ENCODE measurements at regions not wholly inside any gene's neighbourhood (a gene's known extent, or its start where the extent isn't known, plus 50 kb on each side); places are given as distances from the start of the nearest gene placed in this dataset.

DNA sequence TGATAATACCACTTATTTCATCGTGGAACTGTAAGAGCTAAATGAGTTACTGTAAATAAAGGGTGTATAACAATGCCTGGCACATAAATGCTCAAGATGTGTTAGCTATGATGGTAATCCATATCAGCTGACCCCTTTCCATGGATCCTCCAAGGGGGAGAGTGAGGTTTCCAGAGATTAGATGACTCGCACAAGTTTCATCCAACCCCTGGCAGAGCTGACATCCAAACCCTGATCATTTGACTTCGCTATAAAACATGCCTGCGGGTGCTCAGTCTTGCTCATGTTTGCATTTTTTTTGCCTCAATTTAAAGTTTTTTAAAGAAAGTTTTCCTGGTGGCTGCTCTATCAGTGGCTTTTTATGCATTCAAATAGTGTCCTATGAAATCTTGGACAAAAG lies 145.7 kb upstream of the SMIM23 start:
- Histone ChIP-seq H3K9ac (replicated peaks in 1 of 4; ENCODE audit: extremely low read depth in 1 of 4, low read depth in 3 of 4, low read length in 3 of 4) (no peak overlapping the region), H3K4me3 (ENCODE audit: extremely low read depth in 1 of 4, insufficient read depth in 2 of 4, low read depth in 3 of 4, low read length in 4 of 4) (no peak overlapping the region), H3K36me3 (ENCODE audit: control insufficient read depth in 2 of 4, insufficient read depth in 4 of 4, low read length in 3 of 4) (no peaks in the 10 kb centered on the region), H3K14ac (ENCODE audit: insufficient read length) (no peak overlapping the region), H3K9me3 (ENCODE audit: insufficient read depth in 2 of 2, low read depth in 1 of 2, low read length in 1 of 2) (no peaks in the 10 kb centered on the region), H2AFZ (ENCODE audit: low read length) (no peak overlapping the region), H3K27me3 (replicated peaks in 1 of 4; ENCODE audit: control insufficient read depth in 3 of 4, extremely low read depth in 1 of 4, insufficient read depth in 3 of 4, low read length in 3 of 4) (no peaks in the 10 kb centered on the region; a peak in 1 of 7 replicates), H4K5ac (ENCODE audit: insufficient read length, low read depth, low read length) (no peak overlapping the region), H3K4me2 (ENCODE audit: insufficient read depth in 1 of 2, low read depth in 2 of 2, low read length in 2 of 2) (no peak overlapping the region), H2BK12ac (ENCODE audit: low read depth, low read length) (no peak overlapping the region), H4K8ac (ENCODE audit: extremely low read depth, insufficient read depth, low read length) (no peak overlapping the region), H3K23ac (ENCODE audit: insufficient read length) (no peak overlapping the region), H3K79me1 (ENCODE audit: low read depth, low read length) (no peaks in the 10 kb centered on the region), H3K27ac (ENCODE audit: low read depth, low read length) (no peak overlapping the region), H2BK20ac (ENCODE audit: low read length) (no peak overlapping the region), H3K4ac (replicated peaks; ENCODE audit: insufficient read length, low read depth, low read length) (no peak overlapping the region), H2BK15ac (ENCODE audit: low read length) (no peak overlapping the region), H2AK5ac (ENCODE audit: low read depth, low read length) (no peak overlapping the region), H4K20me1 (replicated peaks in 1 of 2; ENCODE audit: control insufficient read depth in 1 of 2, insufficient read depth in 2 of 2, low read length in 2 of 2) (no peaks in the 10 kb centered on the region), H4K91ac (replicated peaks; ENCODE audit: insufficient read length, low read length) (no peak overlapping the region), H3K23me2 (ENCODE audit: low read depth, low read length) (peaks cover 2% of the 10 kb centered on the region; the same call in 1 of the 2 replicates), H3K79me2 (ENCODE audit: control insufficient read depth in 1 of 2, insufficient read depth in 2 of 2, low read length in 2 of 2) (no peaks in the 10 kb centered on the region), H2BK120ac (replicated peaks; ENCODE audit: low read depth, low read length) (no peak overlapping the region), H2BK5ac (ENCODE audit: low read depth, low read length) (no peak overlapping the region), H3K4me1 (replicated peaks in 1 of 4; ENCODE audit: control insufficient read depth in 3 of 4, insufficient read depth in 4 of 4, low read length in 3 of 4) (peaks cover 0 to 4% (median 0%) of the 10 kb centered on the region in 4 experiments; a peak in 1 of 7 replicates), H3K56ac (replicated peaks; ENCODE audit: insufficient read length, low read depth, low read length) (no peak overlapping the region), H3K18ac (ENCODE audit: extremely low read depth, low read length) (no peak overlapping the region)
- no peak for DNase-seq (ENCODE audit: low read depth in 1 of 2, low spot score in 2 of 2)
- 97% methylated on average over 4 of the region's 4 CpGs; no CpG with 5 or more reads in 1 of the 2 experiments for WGBS, 2 experiments (ENCODE audit: extremely low coverage in 1 of 2, insufficient coverage in 1 of 2, insufficient read length in 1 of 2, insufficient replicate concordance in 2 of 2, low coverage in 1 of 2, low lambda C conversion rate in 2 of 2, missing lambda C conversion rate in 1 of 2)
- POLR2A ChIA-PET (ENCODE audit: partially characterized antibody): no interaction called here
- FAIRE-seq: no peak
- CTCF ChIA-PET (ENCODE audit: partially characterized antibody): interaction anchor here (0.8 to 3.5 kb wide), 14 partner anchors 10 to 219 kb away, joined by 3 to 23 read pairs (median 3); no protein-coding TSS in a partner anchor
- TF ChIP-seq NANOG (IDR thresholded peaks at IDR 0.05; ENCODE audit: insufficient read depth, low read depth, low read length, poor library complexity, severe bottlenecking) (no peak), ZNF274 (IDR thresholded peaks at IDR 0.05; ENCODE audit: borderline replicate concordance, extremely low read depth, low read length) (no peak), EZH2 (IDR thresholded peaks at IDR 0.05; ENCODE audit: low read depth, low read length, severe bottlenecking) (no peak), SUZ12 (IDR thresholded peaks at IDR 0.05; ENCODE audit: low read length) (no peak), TAF1 (IDR thresholded peaks at IDR 0.05; ENCODE audit: low read depth, low read length) (no peak), SAP30 (IDR thresholded peaks at IDR 0.05; ENCODE audit: insufficient read depth, insufficient replicate concordance, low read length) (no peak), CHD1 (IDR thresholded peaks at IDR 0.05; ENCODE audit: low read depth, low read length) (no peak), USF2 (IDR thresholded peaks at IDR 0.05; ENCODE audit: low read length) (no peak), SP1 (IDR thresholded peaks at IDR 0.05; ENCODE audit: low read depth, low read length) (no peak), YY1 (IDR thresholded peaks at IDR 0.05; ENCODE audit: low read depth, low read length) (no peak), MAFK (IDR thresholded peaks at IDR 0.05; ENCODE audit: low read depth, low read length) (no peak), RXRA (IDR thresholded peaks at IDR 0.05; ENCODE audit: insufficient read depth, low read depth, low read length) (no peak)
- TF ChIP-seq, protein P1, sequence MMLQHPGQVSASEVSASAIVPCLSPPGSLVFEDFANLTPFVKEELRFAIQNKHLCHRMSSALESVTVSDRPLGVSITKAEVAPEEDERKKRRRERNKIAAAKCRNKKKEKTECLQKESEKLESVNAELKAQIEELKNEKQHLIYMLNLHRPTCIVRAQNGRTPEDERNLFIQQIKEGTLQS (IDR thresholded peaks at IDR 0.05; ENCODE audit: insufficient read depth, low read depth, low read length): no peak

Measured in H1 (cell line).